Esophagus (tissue), 2 donors: ENCODE measurements at regions not wholly inside any gene's neighbourhood (a gene's known extent, or its start where the extent isn't known, plus 50 kb on each side); places are given as distances from the start of the nearest gene placed in this dataset.

ENCODE experiments used
- H3K27ac ChIP-seq, 2 donors: one replicate each; pipeline ENCODE4 v1.5.1; 2013; ENCODE audit warnings: low read depth in 2 of 2, mild to moderate bottlenecking in 2 of 2, inconsistent platforms in 1 of 2, low read length in 1 of 2, moderate library complexity in 1 of 2
- H3K27me3 ChIP-seq, 2 donors: one replicate each; pipeline ENCODE4 v1.6.1; 2013; ENCODE audit warnings: low read length in 2 of 2, control low read depth in 1 of 2, mild to moderate bottlenecking in 1 of 2; ENCODE audit not compliant: insufficient read depth in 2 of 2, control insufficient read depth in 1 of 2
- H3K36me3 ChIP-seq, 2 donors: one replicate each; pipeline ENCODE4 v1.6.1; 2013; ENCODE audit warnings: low read length in 1 of 2; ENCODE audit not compliant: control insufficient read depth in 2 of 2, insufficient read depth in 2 of 2
- H3K4me1 ChIP-seq, 2 donors: one replicate each; pipeline ENCODE4 v1.6.1; 2013; ENCODE audit warnings: low read length in 1 of 2; ENCODE audit not compliant: control insufficient read depth in 2 of 2, insufficient read depth in 2 of 2
- H3K4me3 ChIP-seq, 2 donors: one replicate each; pipeline ENCODE4 v1.5.1; 2013; ENCODE audit warnings: low read length in 2 of 2, mild to moderate bottlenecking in 2 of 2, low read depth in 1 of 2, moderate library complexity in 1 of 2
- H3K9me3 ChIP-seq, 2 donors: one replicate each; pipeline ENCODE4 v1.6.1; 2013; ENCODE audit warnings: mild to moderate bottlenecking in 2 of 2, low read depth in 1 of 2, low read length in 1 of 2, moderate library complexity in 1 of 2; ENCODE audit not compliant: control insufficient read depth in 2 of 2, insufficient read depth in 1 of 2
- WGBS, 2 donors: extraction: QIAGEN DNeasy Blood & Tissue Kit; methylation state at CpG; one replicate each; pipeline ENCODE4 v1.1.7; 2013; 5-methylcytosine and 5-hydroxymethylcytosine counted together
- donor health status: healthy with polysubstance abuse.
- donor health status: Bipolar disorder and iron deficiency.

DNA sequence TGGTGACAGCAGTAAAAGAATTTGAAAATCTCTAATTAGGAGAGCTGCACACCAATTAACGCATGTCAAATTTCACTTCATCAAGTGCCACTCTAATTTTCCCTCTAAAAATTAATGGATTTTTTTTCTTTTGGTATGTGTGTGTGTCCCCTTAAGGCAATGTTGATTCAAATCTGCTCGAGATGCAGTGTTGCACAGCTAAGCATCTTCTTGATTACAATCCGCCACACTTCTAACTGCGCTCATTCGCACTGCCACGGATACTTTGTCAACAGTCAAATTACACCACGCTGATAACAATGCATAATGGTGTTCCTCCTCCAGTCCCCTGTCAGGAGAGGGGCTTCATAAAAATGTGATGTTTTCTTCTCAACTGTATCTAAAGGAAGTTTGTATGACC is 261.4 kb downstream of the MEIS1 start:
- Histone ChIP-seq H3K9me3 (no peaks in the 10 kb centered on the region), H3K27ac (peak overlapping the region in 1 of 2 donors; percentile 24), H3K36me3 (no peaks in the 10 kb centered on the region), H3K4me3 (no peak overlapping the region), H3K27me3 (no peaks in the 10 kb centered on the region), H3K4me1 (no peaks in the 10 kb centered on the region)
- WGBS, 2 donors, result 65 to 81% methylated on average over 7 of the region's 7 CpGs

DNA sequence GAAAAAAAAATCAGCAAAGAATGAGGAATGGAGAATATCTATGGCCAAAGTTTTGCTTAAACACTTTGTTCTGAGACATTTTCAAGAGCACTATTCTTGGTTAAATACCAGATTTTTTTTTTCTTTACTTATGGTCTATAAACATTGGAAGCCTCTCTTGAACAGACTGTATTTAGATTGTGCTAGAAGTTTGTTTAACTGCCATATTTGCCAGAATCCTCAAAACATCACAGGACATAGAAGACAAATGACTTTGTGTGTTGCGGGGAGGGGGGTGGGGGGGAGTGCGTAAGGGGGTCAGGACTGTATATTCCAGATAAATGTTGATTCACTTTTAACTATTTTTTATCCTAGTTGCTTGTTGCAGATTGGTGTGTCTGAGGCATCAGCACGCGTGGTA is 262.0 kb downstream of the MEIS1 start:
- H3K4me3 ChIP-seq, result no peak overlapping the region
- H3K27ac ChIP-seq, result no peak overlapping the region
- 62 to 71% methylated on average over 4 of the region's 4 CpGs for WGBS, 2 donors
- H3K27me3 ChIP-seq, result no peaks in the 10 kb centered on the region
- H3K9me3 ChIP-seq, result no peaks in the 10 kb centered on the region
- H3K4me1 ChIP-seq, result no peaks in the 10 kb centered on the region
- no peaks in the 10 kb centered on the region for H3K36me3 ChIP-seq

GRCh38 chr2:66697366-66697765 is 262.4 kb downstream of the MEIS1 start:
- no peak overlapping the region for H3K27ac ChIP-seq
- no peak overlapping the region for H3K4me3 ChIP-seq
- H3K36me3 ChIP-seq, result no peaks in the 10 kb centered on the region
- no peaks in the 10 kb centered on the region for H3K9me3 ChIP-seq
- WGBS, 2 donors, result 65 to 72% methylated on average over 4 of the region's 4 CpGs
- H3K27me3 ChIP-seq, result no peaks in the 10 kb centered on the region
- no peaks in the 10 kb centered on the region for H3K4me1 ChIP-seq

- Histone ChIP-seq H3K36me3 (no peaks in the 10 kb centered on the region), H3K27me3 (no peaks in the 10 kb centered on the region), H3K4me3 (no peak overlapping the region), H3K4me1 (no peaks in the 10 kb centered on the region), H3K9me3 (no peaks in the 10 kb centered on the region), H3K27ac (no peak overlapping the region)
- 62 to 73% methylated on average over 3 of the region's 3 CpGs for WGBS, 2 donors
These were observed 263.2 kb downstream of the MEIS1 start for GRCh38 chr2:66698091-66698490.

DNA sequence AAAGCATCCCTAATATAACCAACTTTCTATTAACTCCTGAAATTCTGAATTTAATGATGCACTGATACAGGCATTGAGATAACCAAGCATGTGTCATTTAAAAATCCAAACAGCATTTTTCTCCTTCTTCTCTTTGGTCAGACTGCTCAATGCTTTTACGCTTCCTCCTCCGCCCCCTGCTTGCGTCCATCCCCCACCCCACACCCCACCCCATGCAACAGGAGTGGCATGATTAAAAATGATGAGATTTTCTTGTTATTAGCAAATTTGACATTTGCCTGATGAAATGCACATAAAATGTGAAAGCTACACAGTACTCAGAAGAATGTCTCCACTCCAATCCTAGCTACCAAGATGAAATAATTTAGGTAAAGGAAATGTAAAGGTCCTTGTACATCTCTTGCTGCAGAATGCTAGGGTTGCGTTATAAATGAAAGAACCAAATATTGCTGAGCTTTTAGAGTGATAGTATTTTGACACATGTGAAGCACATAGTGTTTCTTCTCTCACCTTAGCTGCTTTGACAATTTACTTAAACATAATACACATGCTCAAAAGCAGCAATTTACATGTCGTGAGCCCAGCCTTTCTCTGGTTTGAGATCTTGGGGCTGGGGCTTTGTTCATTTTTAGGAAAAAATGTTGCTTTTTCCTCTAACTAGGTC is 263.8 kb downstream of the MEIS1 start:
- no peaks in the 10 kb centered on the region for H3K9me3 ChIP-seq
- 73 to 74% methylated on average over 5 of the region's 5 CpGs for WGBS, 2 donors
- no peaks in the 10 kb centered on the region for H3K4me1 ChIP-seq
- H3K27ac ChIP-seq, result no peak overlapping the region
- no peaks in the 10 kb centered on the region for H3K27me3 ChIP-seq
- no peak overlapping the region for H3K4me3 ChIP-seq
- no peaks in the 10 kb centered on the region for H3K36me3 ChIP-seq

GRCh38 chr2:66699416-66699792 is 264.5 kb downstream of the MEIS1 start:
- Histone ChIP-seq H3K4me3 (no peak overlapping the region), H3K27ac (no peak overlapping the region), H3K9me3 (no peaks in the 10 kb centered on the region), H3K4me1 (no peaks in the 10 kb centered on the region), H3K36me3 (no peaks in the 10 kb centered on the region), H3K27me3 (no peaks in the 10 kb centered on the region)
- WGBS, 2 donors, result 65 to 66% methylated on average over 4 of the region's 4 CpGs

- 45 to 56% methylated on average over 7 of the region's 7 CpGs for WGBS, 2 donors
- Histone ChIP-seq H3K27ac (peak overlapping the region; percentile 72 to 82), H3K9me3 (no peaks in the 10 kb centered on the region), H3K27me3 (no peaks in the 10 kb centered on the region), H3K4me1 (no peaks in the 10 kb centered on the region), H3K4me3 (no peak overlapping the region), H3K36me3 (no peaks in the 10 kb centered on the region)
These were observed 265.1 kb downstream of the MEIS1 start for GRCh38 chr2:66699793-66700676.

- H3K4me1 ChIP-seq, result no peaks in the 10 kb centered on the region
- no peak overlapping the region for H3K27ac ChIP-seq
- no peaks in the 10 kb centered on the region for H3K27me3 ChIP-seq
- no peaks in the 10 kb centered on the region for H3K9me3 ChIP-seq
- no peak overlapping the region for H3K4me3 ChIP-seq
- no peaks in the 10 kb centered on the region for H3K36me3 ChIP-seq
- WGBS, 2 donors, result 45 to 49% methylated on average over 3 of the region's 3 CpGs
These were observed 265.7 kb downstream of the MEIS1 start for GRCh38 chr2:66700677-66701066.

- H3K9me3 ChIP-seq, result no peaks in the 10 kb centered on the region
- 64 to 72% methylated on average over 2 of the region's 2 CpGs for WGBS, 2 donors
- no peaks in the 10 kb centered on the region for H3K27me3 ChIP-seq
- no peak overlapping the region for H3K4me3 ChIP-seq
- H3K4me1 ChIP-seq, result no peaks in the 10 kb centered on the region
- H3K27ac ChIP-seq, result no peak overlapping the region
- no peaks in the 10 kb centered on the region for H3K36me3 ChIP-seq
These were observed 266.3 kb downstream of the MEIS1 start for GRCh38 chr2:66701251-66701650.

- Histone ChIP-seq H3K27ac (no peak overlapping the region), H3K4me1 (no peaks in the 10 kb centered on the region), H3K27me3 (no peaks in the 10 kb centered on the region), H3K4me3 (no peak overlapping the region), H3K36me3 (no peaks in the 10 kb centered on the region), H3K9me3 (no peaks in the 10 kb centered on the region)
- WGBS, 2 donors, result 80 to 89% methylated on average over 1 of the region's 1 CpG
These were observed 266.7 kb downstream of the MEIS1 start for GRCh38 chr2:66701656-66702055.
